Activated effector memory CD4-positive, alpha-beta T cell treated with Interleukin-2 at 50 U/mL for 16 hours (primary cell): ENCODE measurements at regions not wholly inside any gene's neighbourhood (a gene's known extent, or its start where the extent isn't known, plus 50 kb on each side); places are given as distances from the start of the nearest gene placed in this dataset.

Source experiments
- DNase-seq: peaks from one replicate; pipeline ENCODE4 v3.0.0-alpha.2; 2020

DNA sequence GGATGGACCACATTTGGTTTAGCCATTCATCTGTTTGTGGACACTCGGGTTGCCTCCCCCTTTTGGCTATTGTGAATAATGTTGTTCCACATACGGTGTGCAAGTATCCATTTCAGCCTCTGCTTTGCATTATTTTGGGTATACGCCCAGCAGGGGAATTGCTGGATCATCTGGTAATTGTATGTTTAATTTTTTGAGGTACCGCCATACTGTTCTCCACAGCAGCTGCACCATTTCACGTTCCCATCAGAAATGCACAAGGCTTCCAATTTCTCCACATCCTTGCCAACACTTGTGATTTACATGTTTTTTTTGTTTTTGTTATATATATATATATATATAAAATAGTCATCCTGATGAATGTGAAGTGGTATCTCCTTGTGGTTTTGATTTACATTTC lies 54.6 kb upstream of the TWIST2 start:
- DNase-seq = no peak

- no peak for DNase-seq
These were observed 54.0 kb upstream of the TWIST2 start for GRCh38 chr2:238793801-238794449.

GRCh38 chr2:238796223-238796885 lies 51.5 kb upstream of the TWIST2 start:
- DNase-seq = no peak

- no peak for DNase-seq
These were observed 50.3 kb upstream of the TWIST2 start for GRCh38 chr2:238797537-238797936.
